ENCODE measurements at regions not wholly inside any gene's neighbourhood (a gene's known extent, or its start where the extent isn't known, plus 50 kb on each side); places are given as distances from the start of the nearest gene placed in this dataset.

GRCh38 chr1:178639326-178639725 is 85.7 kb upstream of the RALGPS2 start:
- Mint-ChIP-seq H3K9me3 (no peaks in the 10 kb centered on the region), H3K27ac (no peak overlapping the region), H3K4me1 (ENCODE audit: low read depth) (no peaks in the 10 kb centered on the region), H3K27me3 (no peaks in the 10 kb centered on the region), H3K36me3 (ENCODE audit: low read depth) (no peaks in the 10 kb centered on the region), H3K4me3 (no peak overlapping the region)
- intact Hi-C loops (cut with micrococcal nuclease) = no loop called here

- no peaks in the 10 kb centered on the region for H3K27me3 Mint-ChIP-seq
- no peaks in the 10 kb centered on the region for H3K9me3 Mint-ChIP-seq
- H3K27ac Mint-ChIP-seq = no peak overlapping the region
- no peaks in the 10 kb centered on the region for H3K36me3 Mint-ChIP-seq (ENCODE audit: low read depth)
- intact Hi-C loops (cut with micrococcal nuclease) = no loop called here
- H3K4me3 Mint-ChIP-seq = no peak overlapping the region
- H3K4me1 Mint-ChIP-seq (ENCODE audit: low read depth) = no peaks in the 10 kb centered on the region
Measured at GRCh38 chr1:178642282-178642681, 82.8 kb upstream of the RALGPS2 start.

- Mint-ChIP-seq H3K4me3 (no peak overlapping the region), H3K4me1 (ENCODE audit: low read depth) (no peaks in the 10 kb centered on the region), H3K27me3 (no peaks in the 10 kb centered on the region), H3K27ac (no peak overlapping the region), H3K9me3 (no peaks in the 10 kb centered on the region), H3K36me3 (ENCODE audit: low read depth) (no peaks in the 10 kb centered on the region)
- intact Hi-C loops (cut with micrococcal nuclease) = no loop called here
Measured at GRCh38 chr1:178643349-178643748, 81.7 kb upstream of the RALGPS2 start.

- Mint-ChIP-seq H3K36me3 (ENCODE audit: low read depth) (no peaks in the 10 kb centered on the region), H3K27ac (no peak overlapping the region), H3K27me3 (no peaks in the 10 kb centered on the region), H3K4me1 (ENCODE audit: low read depth) (no peaks in the 10 kb centered on the region), H3K9me3 (no peaks in the 10 kb centered on the region), H3K4me3 (no peak overlapping the region)
- intact Hi-C loops (cut with micrococcal nuclease) = no loop called here
Measured at GRCh38 chr1:178643831-178644230, 81.2 kb upstream of the RALGPS2 start.

- intact Hi-C loops (cut with micrococcal nuclease) = no loop called here
- Mint-ChIP-seq H3K27me3 (no peaks in the 10 kb centered on the region), H3K4me3 (no peak overlapping the region), H3K9me3 (no peaks in the 10 kb centered on the region), H3K36me3 (ENCODE audit: low read depth) (no peaks in the 10 kb centered on the region), H3K4me1 (ENCODE audit: low read depth) (no peaks in the 10 kb centered on the region), H3K27ac (no peak overlapping the region)
Measured at GRCh38 chr1:178644308-178645120, 80.5 kb upstream of the RALGPS2 start.

GRCh38 chr1:178645157-178645807 is 79.8 kb upstream of the RALGPS2 start:
- Mint-ChIP-seq H3K4me3 (no peak overlapping the region), H3K27ac (no peak overlapping the region)

GRCh38 chr1:178645808-178646200 is 79.2 kb upstream of the RALGPS2 start:
- intact Hi-C loops (cut with micrococcal nuclease) = no loop called here
- Mint-ChIP-seq H3K4me3 (no peak overlapping the region), H3K4me1 (ENCODE audit: low read depth) (no peaks in the 10 kb centered on the region)

More at GRCh38 chr1:178645157-178645807, 79.8 kb upstream of the RALGPS2 start:
- Mint-ChIP-seq H3K4me1 (ENCODE audit: low read depth) (no peaks in the 10 kb centered on the region), H3K27me3 (no peaks in the 10 kb centered on the region), H3K36me3 (ENCODE audit: low read depth) (no peaks in the 10 kb centered on the region), H3K9me3 (no peaks in the 10 kb centered on the region)
- intact Hi-C loops (cut with micrococcal nuclease) = no loop called here

GRCh38 chr1:178646821-178647220 is 78.2 kb upstream of the RALGPS2 start:
- H3K4me3 Mint-ChIP-seq = no peak overlapping the region
- no peaks in the 10 kb centered on the region for H3K27me3 Mint-ChIP-seq
- intact Hi-C loops (cut with micrococcal nuclease) = no loop called here
- H3K27ac Mint-ChIP-seq = no peak overlapping the region
- H3K36me3 Mint-ChIP-seq (ENCODE audit: low read depth) = no peaks in the 10 kb centered on the region
- H3K4me1 Mint-ChIP-seq (ENCODE audit: low read depth) = no peaks in the 10 kb centered on the region
- H3K9me3 Mint-ChIP-seq = no peaks in the 10 kb centered on the region

More at GRCh38 chr1:178645808-178646200, 79.2 kb upstream of the RALGPS2 start:
- no peaks in the 10 kb centered on the region for H3K9me3 Mint-ChIP-seq
- no peaks in the 10 kb centered on the region for H3K27me3 Mint-ChIP-seq
- no peaks in the 10 kb centered on the region for H3K36me3 Mint-ChIP-seq (ENCODE audit: low read depth)
- H3K27ac Mint-ChIP-seq = no peak overlapping the region

GRCh38 chr1:178648151-178648550 is 76.9 kb upstream of the RALGPS2 start:
- H3K36me3 Mint-ChIP-seq (ENCODE audit: low read depth) = no peaks in the 10 kb centered on the region
- H3K27ac Mint-ChIP-seq = no peak overlapping the region
- H3K4me1 Mint-ChIP-seq (ENCODE audit: low read depth) = no peaks in the 10 kb centered on the region
- H3K27me3 Mint-ChIP-seq = no peaks in the 10 kb centered on the region
- H3K4me3 Mint-ChIP-seq = no peak overlapping the region
- H3K9me3 Mint-ChIP-seq = no peaks in the 10 kb centered on the region
- intact Hi-C loops (cut with micrococcal nuclease) = no loop called here

GRCh38 chr1:178649582-178650350 is 75.3 kb upstream of the RALGPS2 start:
- H3K4me3 Mint-ChIP-seq = no peak overlapping the region
- H3K27ac Mint-ChIP-seq = no peak overlapping the region
- H3K4me1 Mint-ChIP-seq (ENCODE audit: low read depth) = no peaks in the 10 kb centered on the region
- no peaks in the 10 kb centered on the region for H3K36me3 Mint-ChIP-seq (ENCODE audit: low read depth)
- H3K27me3 Mint-ChIP-seq = no peaks in the 10 kb centered on the region
- intact Hi-C loops (cut with micrococcal nuclease) = no loop called here
- no peaks in the 10 kb centered on the region for H3K9me3 Mint-ChIP-seq

- Mint-ChIP-seq H3K27ac (no peak overlapping the region), H3K4me1 (ENCODE audit: low read depth) (no peaks in the 10 kb centered on the region), H3K9me3 (no peaks in the 10 kb centered on the region), H3K36me3 (ENCODE audit: low read depth) (no peaks in the 10 kb centered on the region), H3K27me3 (no peaks in the 10 kb centered on the region), H3K4me3 (no peak overlapping the region)
- intact Hi-C loops (cut with micrococcal nuclease) = no loop called here
Measured at GRCh38 chr1:178650934-178651511, 74.0 kb upstream of the RALGPS2 start.

GRCh38 chr1:178651742-178652141 is 73.3 kb upstream of the RALGPS2 start:
- H3K36me3 Mint-ChIP-seq (ENCODE audit: low read depth) = no peaks in the 10 kb centered on the region

GRCh38 chr1:178652506-178653490 is 72.2 kb upstream of the RALGPS2 start:
- Mint-ChIP-seq H3K27ac (no peak overlapping the region), H3K9me3 (no peaks in the 10 kb centered on the region), H3K4me1 (ENCODE audit: low read depth) (no peaks in the 10 kb centered on the region), H3K27me3 (no peaks in the 10 kb centered on the region), H3K36me3 (ENCODE audit: low read depth) (no peaks in the 10 kb centered on the region), H3K4me3 (no peak overlapping the region)
- intact Hi-C loops (cut with micrococcal nuclease) = no loop called here

More at GRCh38 chr1:178651742-178652141, 73.3 kb upstream of the RALGPS2 start:
- no peak overlapping the region for H3K27ac Mint-ChIP-seq
- H3K9me3 Mint-ChIP-seq = no peaks in the 10 kb centered on the region
- H3K4me1 Mint-ChIP-seq (ENCODE audit: low read depth) = no peaks in the 10 kb centered on the region
- no peaks in the 10 kb centered on the region for H3K27me3 Mint-ChIP-seq
- intact Hi-C loops (cut with micrococcal nuclease) = no loop called here
- no peak overlapping the region for H3K4me3 Mint-ChIP-seq

Measured in dendritic cell treated with granulocyte-macrophage colony-stimulating factor and Interleukin-4, amounts not matched to agents 40 ng/mL and 50 ng/mL, for 4 days (primary cell).